Activated naive CD4-positive, alpha-beta T cell treated with anti-CD3 and anti-CD28 coated beads, Interleukin-2, amount 50 U/mL, for 72 hours (primary cell): ENCODE measurements at regions not wholly inside any gene's neighbourhood (a gene's known extent, or its start where the extent isn't known, plus 50 kb on each side); places are given as distances from the start of the nearest gene placed in this dataset.
A peak's percentile ranks its signal among the peaks of the same experiment; 100 is the strongest.

Source experiments
- ATAC-seq, 2 donors: fragments of 150-1000 bp; cut with Tn5 transposase; 2 replicates each; pipeline ENCODE4 v1.10.0; 2021; ENCODE audit warnings: mild to moderate bottlenecking in 2 of 2, moderate library complexity in 2 of 2
- DNase-seq, 2 donors: peaks; one replicate each; pipeline ENCODE4 v3.0.0; 2021 to 2022; ENCODE audit warnings: low spot score in 2 of 2
- H3K27ac Mint-ChIP-seq, 2 donors: one replicate each; pipeline ENCODE4 v1.8.0; 2022; ENCODE audit warnings: mild to moderate bottlenecking in 2 of 2, mixed read lengths in 2 of 2
- H3K36me3 Mint-ChIP-seq, 2 donors: one replicate each; pipeline ENCODE4 v1.8.0; 2022; ENCODE audit warnings: mixed read lengths in 2 of 2
- H3K9me3 Mint-ChIP-seq, 2 donors: one replicate each; pipeline ENCODE4 v1.8.0; 2022; ENCODE audit warnings: mixed read lengths in 2 of 2

DNA sequence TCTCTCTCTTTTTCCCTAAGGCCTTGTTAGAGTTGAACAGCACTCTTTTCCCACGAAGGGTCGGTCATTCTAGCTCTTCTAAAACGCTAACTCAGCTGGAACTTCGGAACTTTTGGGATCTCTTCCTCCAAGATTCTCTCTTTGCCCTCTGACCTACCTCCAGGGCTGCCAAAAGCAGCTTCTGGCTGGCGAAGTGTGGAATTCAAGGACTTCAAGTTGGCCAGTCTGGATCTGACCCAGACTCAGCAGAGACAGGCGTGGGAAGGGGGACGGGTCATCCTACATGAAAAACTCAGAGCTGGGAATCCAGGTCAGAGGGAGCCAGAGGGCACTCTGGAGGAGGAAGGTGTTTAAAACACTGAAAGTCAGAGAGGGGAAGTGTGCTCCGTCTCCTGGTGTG, 305.5 kb upstream of the HDAC4 start:
- no peak for DNase-seq
- no peak for ATAC-seq
- no peak overlapping the region for H3K27ac Mint-ChIP-seq
- peaks cover 0 to 8% of the 10 kb centered on the region in 2 donors for H3K9me3 Mint-ChIP-seq
- H3K36me3 Mint-ChIP-seq: peaks cover 0 to 13% of the 10 kb centered on the region in 2 donors

DNA sequence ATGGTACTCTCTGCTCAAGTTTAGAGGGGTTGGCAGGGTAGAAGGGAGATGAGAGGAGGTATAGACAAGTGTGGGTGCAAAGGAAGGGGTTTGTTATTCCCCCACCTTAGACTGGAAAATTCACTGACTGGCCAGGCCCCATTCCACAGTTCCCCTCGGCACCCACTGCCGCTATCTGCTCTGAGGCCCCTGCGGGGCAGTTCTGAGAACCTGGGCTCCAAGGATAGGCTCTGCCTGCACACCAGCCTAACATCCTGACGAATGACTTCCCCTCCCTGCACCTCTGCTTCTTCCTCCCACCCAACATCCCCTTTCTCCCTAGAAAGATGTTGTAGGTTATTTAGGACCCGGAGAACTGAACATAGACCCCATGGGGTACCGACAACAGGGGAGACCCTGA, 303.9 kb upstream of the HDAC4 start:
- Mint-ChIP-seq H3K36me3 (peaks cover 0 to 6% of the 10 kb centered on the region in 2 donors), H3K9me3 (peaks cover 0 to 8% of the 10 kb centered on the region in 2 donors), H3K27ac (no peak overlapping the region)
- no peak for DNase-seq
- no peak for ATAC-seq

DNA sequence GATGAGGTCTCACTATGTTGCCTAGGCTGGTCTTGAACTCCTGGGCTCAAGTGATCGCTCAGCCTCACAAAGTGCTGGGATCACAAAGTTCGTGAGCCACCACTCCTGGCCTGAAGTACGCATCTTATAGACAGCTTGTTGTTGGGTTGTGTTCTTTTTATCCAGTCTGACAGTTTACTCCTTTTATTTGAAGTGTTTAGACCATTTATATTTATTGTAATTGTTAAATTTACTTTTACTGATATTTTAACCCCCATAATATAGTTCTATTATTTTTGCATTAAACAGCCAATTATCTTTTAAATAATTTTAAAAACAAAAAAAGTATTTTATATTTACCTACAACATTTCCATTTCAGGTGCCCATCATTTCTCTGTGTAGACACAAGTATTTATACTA, 303.0 kb upstream of the HDAC4 start:
- H3K36me3 Mint-ChIP-seq: peaks cover 0 to 6% of the 10 kb centered on the region in 2 donors
- ATAC-seq: no peak

DNA sequence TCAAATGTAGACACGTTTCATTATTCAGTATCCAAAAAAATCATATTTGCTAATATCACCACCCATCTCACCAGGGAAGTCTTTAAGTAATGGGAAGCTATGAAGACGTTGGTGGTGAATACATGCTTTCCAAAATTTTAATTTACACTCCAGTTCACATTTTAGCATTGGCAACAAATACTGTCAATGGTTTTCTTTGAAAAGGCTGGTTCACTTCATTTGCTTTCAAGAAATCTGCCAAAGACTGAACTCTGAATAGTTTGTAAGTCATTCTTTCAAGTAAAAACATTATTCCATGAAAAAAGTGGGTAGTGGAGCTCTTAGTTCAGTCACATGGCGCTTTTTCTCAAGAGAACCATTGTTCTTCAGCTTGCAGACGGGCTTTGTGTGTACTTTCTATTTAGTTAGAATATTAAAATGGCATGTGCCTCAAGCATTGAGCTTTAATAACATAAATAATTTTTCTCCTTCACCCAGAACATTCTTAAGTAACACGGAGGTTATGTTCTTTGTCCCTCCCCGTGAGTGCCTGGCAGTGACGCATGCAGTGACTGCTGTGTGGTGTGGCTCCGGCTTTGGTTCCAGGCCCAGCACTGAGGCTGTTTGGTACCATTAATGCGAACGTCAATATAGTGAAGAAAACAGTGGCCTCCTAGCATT, 300.0 kb upstream of the HDAC4 start:
- ATAC-seq (no peak), DNase-seq (no peak)
- Mint-ChIP-seq H3K9me3 (peaks cover 0 to 8% of the 10 kb centered on the region in 2 donors), H3K27ac (no peak overlapping the region), H3K36me3 (peaks cover 0 to 6% of the 10 kb centered on the region in 2 donors)

More for the DNA sequence above, 303.0 kb upstream of the HDAC4 start:
- H3K27ac Mint-ChIP-seq: no peak overlapping the region
- no peak for DNase-seq
- H3K9me3 Mint-ChIP-seq: peaks cover 0 to 8% of the 10 kb centered on the region in 2 donors

DNA sequence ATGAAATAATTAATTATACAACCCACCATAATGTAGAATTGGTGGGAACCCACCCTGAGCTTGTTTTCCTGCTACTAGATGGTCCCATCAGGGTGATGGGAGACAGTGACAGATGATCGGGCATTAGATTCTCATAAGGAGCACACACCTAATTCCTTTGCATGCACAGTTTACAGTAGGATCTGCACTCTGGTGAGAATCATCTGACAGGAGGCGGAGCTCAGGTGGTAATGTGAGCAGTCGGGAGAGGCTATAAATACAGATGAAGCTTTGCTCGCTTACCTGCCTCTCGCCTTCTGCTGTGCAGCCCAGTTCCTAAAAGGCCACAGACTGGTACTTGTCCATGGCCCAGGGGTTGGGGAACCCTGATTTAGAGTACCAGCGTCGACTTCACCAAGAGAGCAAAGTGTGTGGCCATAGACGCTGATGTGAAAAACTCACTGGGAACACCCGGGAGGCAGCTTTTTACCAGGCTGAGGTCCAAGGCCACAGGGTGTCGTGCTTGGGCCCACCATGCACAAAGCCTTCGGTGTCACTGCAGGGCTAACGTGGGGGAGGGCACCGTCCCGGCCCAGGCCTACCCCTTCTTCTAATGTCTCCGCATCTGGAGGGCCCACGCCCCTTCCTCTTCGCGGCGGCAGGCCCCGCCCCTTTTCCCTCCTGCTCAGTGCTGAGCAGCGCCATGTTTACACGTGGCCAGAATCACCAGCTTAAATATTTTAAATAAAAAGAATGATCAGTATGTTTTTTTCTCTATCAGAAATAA, 296.8 kb upstream of the HDAC4 start:
- Mint-ChIP-seq H3K9me3 (no peaks in the 10 kb centered on the region), H3K27ac (no peak overlapping the region), H3K36me3 (no peaks in the 10 kb centered on the region)
- no peak for ATAC-seq
- DNase-seq: no peak

DNA sequence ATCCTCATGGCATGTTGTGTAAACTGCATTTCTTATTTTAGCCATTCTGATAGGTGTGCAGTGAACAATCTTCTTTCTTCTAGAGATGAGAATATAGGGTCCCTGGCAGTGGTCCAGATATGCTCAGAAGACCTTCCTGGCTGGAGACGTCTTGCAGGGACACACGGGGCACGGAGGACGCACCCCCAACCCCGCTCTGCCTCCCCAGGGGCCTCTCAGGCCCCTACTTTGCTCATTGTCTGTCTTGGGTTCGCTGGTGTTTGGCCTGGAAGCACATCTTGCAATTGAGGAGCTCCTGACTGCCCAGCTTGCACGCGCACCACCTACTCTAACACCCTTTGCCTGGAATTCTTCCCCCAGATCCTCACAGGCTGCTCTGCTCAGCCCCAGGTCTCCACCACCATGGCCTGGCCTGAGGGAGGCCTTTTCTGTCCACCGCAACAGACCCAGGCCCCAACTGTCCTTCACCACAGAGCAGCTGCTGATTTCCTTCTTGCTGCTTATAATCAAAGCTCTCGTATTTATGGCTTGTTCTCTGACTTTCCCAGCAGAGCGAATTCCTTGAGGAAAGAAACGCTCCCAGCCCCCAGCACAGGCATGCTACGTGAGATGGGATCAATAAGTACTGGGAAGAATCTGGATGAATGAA, 295.9 kb upstream of the HDAC4 start:
- no peak overlapping the region for H3K27ac Mint-ChIP-seq
- no peaks in the 10 kb centered on the region for H3K9me3 Mint-ChIP-seq
- no peaks in the 10 kb centered on the region for H3K36me3 Mint-ChIP-seq
- DNase-seq (no peak), ATAC-seq (no peak)

DNA sequence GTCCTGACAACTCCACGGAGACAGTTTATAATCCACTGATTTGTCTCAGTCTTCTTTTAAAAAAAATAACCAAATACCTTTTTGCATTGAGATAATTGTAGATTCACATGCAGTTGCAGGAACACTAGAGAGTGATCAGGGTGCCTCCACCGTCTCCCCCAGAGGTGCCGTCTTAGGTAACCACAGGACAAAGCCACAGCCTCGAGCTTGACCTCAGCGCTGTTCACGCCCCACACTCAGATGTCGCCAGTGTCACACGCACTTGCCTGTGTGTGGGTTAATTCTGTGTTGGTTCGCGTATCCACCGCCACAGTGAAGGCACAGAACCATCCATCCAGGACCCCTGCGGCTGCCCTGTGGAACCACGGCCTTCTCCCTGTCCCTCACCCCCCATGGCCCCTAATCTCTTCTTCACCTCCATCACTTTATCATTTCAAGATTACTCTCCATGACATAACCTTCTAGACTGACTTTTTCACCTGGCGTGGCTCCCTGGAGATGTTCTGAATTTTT, 295.0 kb upstream of the HDAC4 start:
- H3K36me3 Mint-ChIP-seq: no peaks in the 10 kb centered on the region
- no peaks in the 10 kb centered on the region for H3K9me3 Mint-ChIP-seq
- ATAC-seq: no peak
- H3K27ac Mint-ChIP-seq: peak overlapping the region in 1 of 2 donors; percentile 38
- no peak for DNase-seq

DNA sequence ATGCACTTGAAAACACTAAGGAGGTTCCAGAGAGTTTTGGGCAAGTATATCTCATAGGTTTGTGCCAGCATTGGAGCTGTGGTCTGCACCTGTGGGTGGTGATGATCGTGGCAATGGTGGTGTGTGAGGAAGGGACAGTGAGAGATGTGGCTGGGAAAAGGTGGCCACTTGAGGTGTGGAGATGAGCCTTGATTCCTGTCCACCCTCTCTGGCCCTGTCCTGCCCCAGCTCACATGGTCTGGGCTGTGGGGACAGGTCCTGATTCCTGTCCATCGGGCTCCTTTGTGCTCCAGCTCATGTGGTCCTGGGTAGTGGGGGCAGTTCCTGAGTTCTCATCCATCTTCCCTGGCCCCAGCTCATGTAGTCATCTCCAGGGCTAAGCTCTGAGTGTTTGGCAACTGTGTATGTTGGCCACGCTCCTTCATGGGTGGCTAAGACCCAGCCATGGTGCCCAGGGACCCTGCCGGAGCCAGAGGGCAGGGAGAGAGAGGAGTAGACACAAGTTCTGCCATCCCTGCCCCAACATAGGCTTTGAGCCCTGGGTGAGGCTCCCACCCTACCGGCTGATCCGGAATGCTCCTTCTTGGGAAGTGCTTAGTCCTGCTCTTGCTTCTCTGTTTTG, 294.4 kb upstream of the HDAC4 start:
- DNase-seq: no peak
- ATAC-seq: no peak
- Mint-ChIP-seq H3K9me3 (no peaks in the 10 kb centered on the region), H3K36me3 (no peaks in the 10 kb centered on the region), H3K27ac (no peak overlapping the region)

DNA sequence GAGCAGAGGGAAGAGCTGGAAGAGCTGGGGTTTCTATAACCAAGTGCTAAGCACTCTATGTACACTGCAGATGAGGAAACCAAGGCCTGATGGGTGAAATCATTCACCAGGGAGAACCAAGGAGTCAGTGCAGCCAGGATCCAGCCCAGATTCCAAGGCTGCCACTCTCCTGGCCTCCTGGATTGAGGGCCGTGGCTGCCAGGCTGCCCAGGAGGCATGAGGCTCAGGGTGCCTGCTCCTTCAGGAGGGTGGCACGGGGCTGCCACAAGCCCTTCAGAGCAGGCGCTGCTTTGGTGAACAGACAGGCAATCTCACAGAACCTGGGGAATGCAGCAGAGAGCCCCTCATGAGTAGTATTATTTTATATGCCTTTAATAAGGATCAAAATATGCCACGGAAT, 293.7 kb upstream of the HDAC4 start:
- Mint-ChIP-seq H3K9me3 (no peaks in the 10 kb centered on the region), H3K27ac (no peak overlapping the region), H3K36me3 (no peaks in the 10 kb centered on the region)
- no peak for ATAC-seq
- DNase-seq: no peak

DNA sequence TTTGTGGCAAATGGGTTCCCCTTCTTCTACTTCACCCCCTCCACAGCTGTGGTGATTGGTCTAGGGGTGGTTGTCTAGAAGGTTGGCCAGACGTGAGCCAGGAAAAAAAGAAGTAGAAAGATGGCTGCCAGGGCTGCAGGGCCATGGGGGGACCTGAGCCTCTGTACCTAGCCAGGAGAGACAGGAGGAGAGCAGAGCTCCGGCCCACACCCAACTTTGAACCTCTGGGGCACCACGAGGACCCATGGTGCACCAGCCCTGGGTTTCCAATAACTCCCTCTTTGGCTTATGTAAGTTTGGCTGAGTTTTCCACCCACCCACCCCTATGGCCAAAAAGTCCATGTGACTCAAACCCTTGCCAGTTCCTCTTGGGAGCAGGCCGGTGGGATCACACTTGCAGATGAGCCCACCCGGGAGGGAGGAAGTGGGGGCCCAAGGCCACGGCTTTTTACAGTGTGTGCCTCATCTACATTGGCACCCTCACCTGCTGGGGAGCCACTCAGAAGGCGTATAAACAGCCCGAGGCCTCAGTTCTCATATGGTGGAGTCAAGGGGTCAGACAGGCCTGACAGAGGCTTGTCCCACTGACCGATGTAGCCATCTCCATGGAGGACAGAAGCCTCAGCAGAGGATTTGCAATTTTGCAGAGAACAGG, 293.1 kb upstream of the HDAC4 start:
- H3K9me3 Mint-ChIP-seq: no peaks in the 10 kb centered on the region
- no peak overlapping the region for H3K27ac Mint-ChIP-seq
- DNase-seq: no peak
- H3K36me3 Mint-ChIP-seq: no peaks in the 10 kb centered on the region
- ATAC-seq: no peak

DNA sequence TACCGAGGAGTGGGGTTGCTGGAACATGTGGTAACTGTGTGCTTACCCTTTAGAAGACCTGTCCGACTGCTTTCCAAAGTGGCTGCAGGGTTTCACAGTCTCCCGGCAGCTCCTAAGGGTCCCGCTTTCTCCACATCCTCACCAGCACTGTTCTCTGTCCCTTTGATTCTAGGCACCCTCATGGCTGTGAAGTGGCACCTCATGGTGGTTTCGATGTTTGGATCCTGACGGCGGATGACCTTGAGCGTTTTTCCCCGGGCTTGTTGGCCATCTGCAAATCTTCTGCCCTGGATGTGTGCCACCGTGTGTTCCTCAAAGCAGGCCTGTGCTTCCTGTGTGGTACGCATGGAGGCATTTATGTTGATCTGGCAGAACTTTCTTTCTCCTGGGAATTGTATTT, 292.5 kb upstream of the HDAC4 start:
- no peaks in the 10 kb centered on the region for H3K9me3 Mint-ChIP-seq
- peak overlapping the region in 1 of 2 donors; percentile 5 for H3K27ac Mint-ChIP-seq
- no peak for ATAC-seq
- DNase-seq: no peak
- H3K36me3 Mint-ChIP-seq: no peaks in the 10 kb centered on the region

DNA sequence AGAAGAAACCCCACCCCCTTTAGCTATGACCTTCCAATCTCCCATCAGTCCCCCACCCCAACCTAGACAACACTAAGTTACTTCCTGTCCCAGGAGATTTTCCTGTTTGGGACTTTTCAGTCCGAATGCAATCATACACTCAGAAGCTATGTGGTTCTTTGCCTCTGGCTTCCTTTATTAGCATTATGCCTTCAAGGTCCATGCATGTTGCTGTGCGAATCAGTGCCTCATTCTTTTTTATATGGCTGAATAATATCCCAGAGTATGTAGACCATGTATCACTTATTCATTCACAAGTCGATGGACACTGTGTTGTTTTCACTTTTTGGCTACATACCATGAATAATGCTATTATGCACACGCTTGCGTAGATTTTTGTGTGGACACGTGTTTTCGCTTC, 292.1 kb upstream of the HDAC4 start:
- no peaks in the 10 kb centered on the region for H3K36me3 Mint-ChIP-seq
- H3K9me3 Mint-ChIP-seq: no peaks in the 10 kb centered on the region
- DNase-seq (no peak), ATAC-seq (no peak)
- H3K27ac Mint-ChIP-seq: peak overlapping the region; percentile 5 to 65

DNA sequence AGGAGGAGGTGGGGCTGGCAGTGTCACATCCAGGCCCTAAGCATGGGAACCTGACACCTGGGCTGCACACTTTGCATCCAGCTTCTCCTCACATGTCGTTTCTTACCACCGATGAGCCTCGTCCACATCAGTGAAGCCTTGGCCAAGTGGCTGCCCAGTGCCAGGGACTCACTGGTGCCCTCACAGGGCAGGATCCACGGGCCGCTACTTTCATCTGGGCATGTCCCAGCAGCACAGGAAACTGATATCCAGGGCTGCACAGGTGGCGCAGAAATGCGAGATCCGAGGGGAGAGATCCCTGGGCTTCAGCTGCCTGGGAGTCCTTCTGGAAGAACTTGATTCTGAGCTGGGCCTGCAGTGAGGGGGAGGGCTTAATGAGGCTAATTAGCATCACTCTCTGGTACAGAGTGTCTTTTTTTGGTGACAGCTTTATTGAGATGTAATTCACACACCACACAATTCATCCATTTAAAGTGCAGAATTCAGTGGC, 291.6 kb upstream of the HDAC4 start:
- Mint-ChIP-seq H3K9me3 (no peaks in the 10 kb centered on the region), H3K27ac (peak overlapping the region; percentile 5 to 65), H3K36me3 (no peaks in the 10 kb centered on the region)
- ATAC-seq (no peak), DNase-seq (no peak)

DNA sequence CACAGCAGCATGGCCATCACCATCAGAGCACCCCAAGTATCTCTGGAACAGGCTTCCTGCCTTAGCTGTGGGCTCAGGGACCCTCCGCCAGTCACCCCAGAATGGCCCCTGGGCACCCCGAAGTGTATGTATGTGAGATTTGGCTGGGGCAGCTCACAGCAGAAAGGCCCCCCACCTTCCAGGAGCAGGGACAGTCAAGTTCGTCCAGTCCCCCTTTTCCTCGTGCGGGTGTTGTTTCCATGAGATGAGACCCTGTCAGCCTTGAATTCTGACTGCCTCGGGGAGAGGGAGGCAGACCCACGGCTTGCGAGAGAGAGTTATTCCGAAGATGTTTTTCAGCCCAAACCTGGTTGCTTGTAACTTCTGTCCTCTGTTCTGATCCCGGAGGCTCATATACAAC, 290.9 kb upstream of the HDAC4 start:
- no peaks in the 10 kb centered on the region for H3K36me3 Mint-ChIP-seq
- H3K27ac Mint-ChIP-seq: no peak overlapping the region
- no peak for ATAC-seq
- no peak for DNase-seq
- H3K9me3 Mint-ChIP-seq: no peaks in the 10 kb centered on the region

DNA sequence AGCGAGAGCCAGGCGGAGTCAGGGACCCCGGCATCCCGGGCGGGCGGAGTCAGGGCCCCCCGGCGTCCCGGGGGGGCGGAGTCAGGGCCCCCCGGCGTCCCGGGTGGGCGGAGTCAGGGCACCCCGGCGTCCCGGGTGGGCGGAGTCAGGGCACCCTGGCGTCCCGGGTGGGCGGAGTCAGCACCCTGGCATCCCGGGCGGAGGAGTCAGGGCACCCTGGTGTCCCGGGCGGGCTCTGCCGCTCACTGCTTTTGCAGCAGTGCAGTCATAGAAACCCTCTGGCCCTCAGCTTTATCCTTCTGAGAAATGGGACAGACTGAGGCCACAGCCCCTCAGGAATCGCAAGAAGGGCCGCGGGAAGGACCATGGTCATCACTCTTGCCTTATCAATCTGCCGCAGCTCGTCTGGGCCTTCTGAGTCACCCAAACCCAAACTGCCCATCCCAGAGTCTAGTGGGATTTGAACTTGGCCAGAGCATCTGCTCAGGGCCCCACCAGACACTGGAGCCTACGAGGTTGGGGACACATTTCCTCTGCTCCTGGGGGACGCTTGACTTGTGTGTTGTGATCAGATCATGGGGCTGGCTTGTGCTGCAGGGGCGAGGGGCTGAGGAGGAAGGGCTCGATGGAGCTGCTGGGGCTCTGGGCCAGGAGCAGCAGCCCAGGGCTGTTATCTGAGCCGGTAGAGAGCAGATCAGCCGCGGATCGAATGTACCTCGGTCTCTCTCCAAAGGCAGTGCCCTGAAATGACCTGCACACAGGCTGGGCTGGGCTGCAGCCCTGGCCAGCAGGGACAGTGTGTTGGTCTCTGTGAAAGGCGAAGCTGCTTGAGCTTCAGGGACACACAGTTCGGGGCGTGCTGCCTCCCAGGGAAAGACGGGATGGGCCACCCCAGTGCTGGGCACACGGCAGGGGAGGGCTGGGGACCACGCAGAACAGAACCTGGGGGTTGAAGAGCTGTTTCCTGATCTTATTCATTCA, 290.1 kb upstream of the HDAC4 start:
- ATAC-seq (no peak), DNase-seq (no peak)
- Mint-ChIP-seq H3K9me3 (no peaks in the 10 kb centered on the region), H3K36me3 (no peaks in the 10 kb centered on the region), H3K27ac (no peak overlapping the region)
